ENCODE measurements at regions not wholly inside any gene's neighbourhood (a gene's known extent, or its start where the extent isn't known, plus 50 kb on each side); places are given as distances from the start of the nearest gene placed in this dataset.
A peak's percentile ranks its signal among the peaks of the same experiment; 100 is the strongest.

DNA sequence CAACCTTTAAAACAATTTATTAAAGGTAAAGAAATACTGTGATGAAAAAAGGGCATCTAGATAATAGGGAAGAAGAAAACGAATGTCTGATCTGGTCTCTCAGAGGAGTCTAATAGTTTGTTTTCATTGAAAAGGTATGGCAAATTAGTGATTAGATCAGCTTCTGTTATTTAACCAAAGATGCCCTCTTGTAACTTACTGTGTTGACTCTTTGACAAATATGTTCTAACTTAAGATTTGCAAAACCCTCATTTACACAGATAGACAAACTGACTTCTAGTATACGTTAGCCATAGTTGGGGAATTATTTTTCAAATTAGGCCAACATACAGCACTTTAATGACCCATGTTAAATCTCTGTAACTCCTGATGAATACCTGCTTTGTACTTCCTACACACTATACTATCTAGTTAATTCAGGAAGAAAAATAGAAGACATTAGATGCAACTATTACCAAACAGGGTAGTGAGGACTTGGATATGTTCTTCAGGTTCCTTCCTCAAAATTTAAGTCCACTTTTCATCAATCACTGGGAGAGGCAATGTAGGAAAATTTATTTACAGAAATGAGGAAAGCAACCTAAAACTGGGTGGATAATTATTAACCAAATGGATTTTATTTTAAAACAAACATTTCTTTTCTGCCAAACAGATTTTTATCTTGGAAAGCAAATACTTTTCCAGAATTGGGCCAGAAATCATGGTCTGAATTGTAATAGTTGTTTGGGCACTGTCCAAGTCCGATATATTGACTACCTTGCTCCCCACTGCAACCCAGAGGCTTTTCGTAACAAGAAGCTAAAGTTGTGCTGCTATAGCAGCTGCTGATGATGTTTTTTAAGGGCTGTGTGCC lies 66.4 kb upstream of the PPP2R2B start:
- H3K4me1 ChIP-seq (ENCODE audit: control insufficient read depth in 4 of 4, insufficient read depth in 4 of 4, low read length in 3 of 4) = peaks cover 1 to 25% (median 21%) of the 10 kb centered on the region in 4 donors
- no peaks in the 10 kb centered on the region for H3K27me3 ChIP-seq (ENCODE audit: control insufficient read depth in 4 of 4, insufficient read depth in 4 of 4, low read length in 3 of 4)
- no peaks in the 10 kb centered on the region for H3K9me3 ChIP-seq (ENCODE audit: control insufficient read depth in 4 of 4, low read length in 3 of 4)
- DNase-seq (ENCODE audit: low spot score) = no peak
- H3K36me3 ChIP-seq (ENCODE audit: control insufficient read depth in 4 of 4, insufficient read depth in 3 of 4, low read depth in 1 of 4, low read length in 3 of 4) = no peaks in the 10 kb centered on the region
- peak overlapping the region in 1 of 2 donors; percentile 3 for H3K27ac ChIP-seq (ENCODE audit: low read depth in 1 of 2, low read length in 2 of 2)
- no peak overlapping the region for H3K4me3 ChIP-seq (ENCODE audit: low read depth in 1 of 3, low read length in 3 of 3)
- 31% methylated on average over 4 of the region's 4 CpGs for WGBS
- TF ChIP-seq, protein P1, sequence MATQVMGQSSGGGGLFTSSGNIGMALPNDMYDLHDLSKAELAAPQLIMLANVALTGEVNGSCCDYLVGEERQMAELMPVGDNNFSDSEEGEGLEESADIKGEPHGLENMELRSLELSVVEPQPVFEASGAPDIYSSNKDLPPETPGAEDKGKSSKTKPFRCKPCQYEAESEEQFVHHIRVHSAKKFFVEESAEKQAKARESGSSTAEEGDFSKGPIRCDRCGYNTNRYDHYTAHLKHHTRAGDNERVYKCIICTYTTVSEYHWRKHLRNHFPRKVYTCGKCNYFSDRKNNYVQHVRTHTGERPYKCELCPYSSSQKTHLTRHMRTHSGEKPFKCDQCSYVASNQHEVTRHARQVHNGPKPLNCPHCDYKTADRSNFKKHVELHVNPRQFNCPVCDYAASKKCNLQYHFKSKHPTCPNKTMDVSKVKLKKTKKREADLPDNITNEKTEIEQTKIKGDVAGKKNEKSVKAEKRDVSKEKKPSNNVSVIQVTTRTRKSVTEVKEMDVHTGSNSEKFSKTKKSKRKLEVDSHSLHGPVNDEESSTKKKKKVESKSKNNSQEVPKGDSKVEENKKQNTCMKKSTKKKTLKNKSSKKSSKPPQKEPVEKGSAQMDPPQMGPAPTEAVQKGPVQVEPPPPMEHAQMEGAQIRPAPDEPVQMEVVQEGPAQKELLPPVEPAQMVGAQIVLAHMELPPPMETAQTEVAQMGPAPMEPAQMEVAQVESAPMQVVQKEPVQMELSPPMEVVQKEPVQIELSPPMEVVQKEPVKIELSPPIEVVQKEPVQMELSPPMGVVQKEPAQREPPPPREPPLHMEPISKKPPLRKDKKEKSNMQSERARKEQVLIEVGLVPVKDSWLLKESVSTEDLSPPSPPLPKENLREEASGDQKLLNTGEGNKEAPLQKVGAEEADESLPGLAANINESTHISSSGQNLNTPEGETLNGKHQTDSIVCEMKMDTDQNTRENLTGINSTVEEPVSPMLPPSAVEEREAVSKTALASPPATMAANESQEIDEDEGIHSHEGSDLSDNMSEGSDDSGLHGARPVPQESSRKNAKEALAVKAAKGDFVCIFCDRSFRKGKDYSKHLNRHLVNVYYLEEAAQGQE (IDR thresholded peaks at IDR 0.05) = no peak
- TF ChIP-seq SP1 (IDR thresholded peaks at IDR 0.05) (peak; percentile 14), YY1 (IDR thresholded peaks at IDR 0.05) (peak; percentile 11), FOXA1 (IDR thresholded peaks at IDR 0.05) (peak; percentile 9), EGR1 (IDR thresholded peaks at IDR 0.05; ENCODE audit: low read depth in 2 of 2) (no peak), NR2F2 (IDR thresholded peaks at IDR 0.05) (no peak), TAF1 (conservative IDR thresholded peaks at IDR 0.05) (no peak), GABPA (IDR thresholded peaks at IDR 0.05 in 1 of 2, conservative IDR thresholded peaks at IDR 0.05 in 1 of 2) (no peak), FOXA2 (IDR thresholded peaks at IDR 0.05) (no peak), HNF4A (conservative IDR thresholded peaks at IDR 0.05) (no peak), RXRA (IDR thresholded peaks at IDR 0.05) (peak in 1 of 2 donors; percentile 25), RAD21 (IDR thresholded peaks at IDR 0.05) (peak in 1 of 2 donors; percentile 47)
- TF ChIP-seq, protein P2, sequence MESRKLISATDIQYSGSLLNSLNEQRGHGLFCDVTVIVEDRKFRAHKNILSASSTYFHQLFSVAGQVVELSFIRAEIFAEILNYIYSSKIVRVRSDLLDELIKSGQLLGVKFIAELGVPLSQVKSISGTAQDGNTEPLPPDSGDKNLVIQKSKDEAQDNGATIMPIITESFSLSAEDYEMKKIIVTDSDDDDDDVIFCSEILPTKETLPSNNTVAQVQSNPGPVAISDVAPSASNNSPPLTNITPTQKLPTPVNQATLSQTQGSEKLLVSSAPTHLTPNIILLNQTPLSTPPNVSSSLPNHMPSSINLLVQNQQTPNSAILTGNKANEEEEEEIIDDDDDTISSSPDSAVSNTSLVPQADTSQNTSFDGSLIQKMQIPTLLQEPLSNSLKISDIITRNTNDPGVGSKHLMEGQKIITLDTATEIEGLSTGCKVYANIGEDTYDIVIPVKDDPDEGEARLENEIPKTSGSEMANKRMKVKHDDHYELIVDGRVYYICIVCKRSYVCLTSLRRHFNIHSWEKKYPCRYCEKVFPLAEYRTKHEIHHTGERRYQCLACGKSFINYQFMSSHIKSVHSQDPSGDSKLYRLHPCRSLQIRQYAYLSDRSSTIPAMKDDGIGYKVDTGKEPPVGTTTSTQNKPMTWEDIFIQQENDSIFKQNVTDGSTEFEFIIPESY (IDR thresholded peaks at IDR 0.05) = no peak
- TF ChIP-seq, protein P3, sequence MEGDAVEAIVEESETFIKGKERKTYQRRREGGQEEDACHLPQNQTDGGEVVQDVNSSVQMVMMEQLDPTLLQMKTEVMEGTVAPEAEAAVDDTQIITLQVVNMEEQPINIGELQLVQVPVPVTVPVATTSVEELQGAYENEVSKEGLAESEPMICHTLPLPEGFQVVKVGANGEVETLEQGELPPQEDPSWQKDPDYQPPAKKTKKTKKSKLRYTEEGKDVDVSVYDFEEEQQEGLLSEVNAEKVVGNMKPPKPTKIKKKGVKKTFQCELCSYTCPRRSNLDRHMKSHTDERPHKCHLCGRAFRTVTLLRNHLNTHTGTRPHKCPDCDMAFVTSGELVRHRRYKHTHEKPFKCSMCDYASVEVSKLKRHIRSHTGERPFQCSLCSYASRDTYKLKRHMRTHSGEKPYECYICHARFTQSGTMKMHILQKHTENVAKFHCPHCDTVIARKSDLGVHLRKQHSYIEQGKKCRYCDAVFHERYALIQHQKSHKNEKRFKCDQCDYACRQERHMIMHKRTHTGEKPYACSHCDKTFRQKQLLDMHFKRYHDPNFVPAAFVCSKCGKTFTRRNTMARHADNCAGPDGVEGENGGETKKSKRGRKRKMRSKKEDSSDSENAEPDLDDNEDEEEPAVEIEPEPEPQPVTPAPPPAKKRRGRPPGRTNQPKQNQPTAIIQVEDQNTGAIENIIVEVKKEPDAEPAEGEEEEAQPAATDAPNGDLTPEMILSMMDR (IDR thresholded peaks at IDR 0.05; ENCODE audit: low read depth, low read length, missing input control) = no peak
- TF ChIP-seq, protein P4, sequence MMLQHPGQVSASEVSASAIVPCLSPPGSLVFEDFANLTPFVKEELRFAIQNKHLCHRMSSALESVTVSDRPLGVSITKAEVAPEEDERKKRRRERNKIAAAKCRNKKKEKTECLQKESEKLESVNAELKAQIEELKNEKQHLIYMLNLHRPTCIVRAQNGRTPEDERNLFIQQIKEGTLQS (IDR thresholded peaks at IDR 0.05) = no peak
- TF ChIP-seq, protein P5, sequence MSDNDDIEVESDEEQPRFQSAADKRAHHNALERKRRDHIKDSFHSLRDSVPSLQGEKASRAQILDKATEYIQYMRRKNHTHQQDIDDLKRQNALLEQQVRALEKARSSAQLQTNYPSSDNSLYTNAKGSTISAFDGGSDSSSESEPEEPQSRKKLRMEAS (IDR thresholded peaks at IDR 0.05) = no peak
- H3K9ac ChIP-seq (ENCODE audit: low read depth in 1 of 2, low read length in 2 of 2) = no peak overlapping the region
